Neural crest cell (in vitro differentiated cells): ENCODE measurements at regions not wholly inside any gene's neighbourhood (a gene's known extent, or its start where the extent isn't known, plus 50 kb on each side); places are given as distances from the start of the nearest gene placed in this dataset.

Experiments used
- DNase-seq: peaks from one replicate; pipeline ENCODE4 v3.0.0; 2021; ENCODE audit warnings: low read depth, mixed read lengths, low spot score
- H3K27ac Mint-ChIP-seq: one replicate; pipeline ENCODE4 v1.8.0; 2021; ENCODE audit warnings: mild to moderate bottlenecking, mixed read lengths; ENCODE audit not compliant: unreplicated experiment
- H3K27me3 Mint-ChIP-seq: 2 replicates; pipeline ENCODE4 v1.8.0; 2021; ENCODE audit warnings: low read depth, mild to moderate bottlenecking, mixed read lengths
- H3K36me3 Mint-ChIP-seq: 2 replicates; pipeline ENCODE4 v1.8.0; 2021; ENCODE audit warnings: low read depth, mild to moderate bottlenecking, mixed read lengths
- H3K4me1 Mint-ChIP-seq: 2 replicates; pipeline ENCODE4 v1.8.0; 2021; ENCODE audit warnings: mixed read lengths
- H3K4me3 Mint-ChIP-seq: one replicate; pipeline ENCODE4 v1.8.0; 2021; ENCODE audit warnings: mild to moderate bottlenecking, mixed read lengths
- H3K9me3 Mint-ChIP-seq: 2 replicates; pipeline ENCODE4 v1.8.0; 2021; ENCODE audit warnings: mixed read lengths
- CTCF ChIP-seq: fragments of 200-600 bp; sonication (generic); conservative IDR thresholded peaks from 2 replicates; pipeline ENCODE4 v1.5.0; 2021; ENCODE audit warnings: antibody characterized with exemption, mild to moderate bottlenecking

DNA sequence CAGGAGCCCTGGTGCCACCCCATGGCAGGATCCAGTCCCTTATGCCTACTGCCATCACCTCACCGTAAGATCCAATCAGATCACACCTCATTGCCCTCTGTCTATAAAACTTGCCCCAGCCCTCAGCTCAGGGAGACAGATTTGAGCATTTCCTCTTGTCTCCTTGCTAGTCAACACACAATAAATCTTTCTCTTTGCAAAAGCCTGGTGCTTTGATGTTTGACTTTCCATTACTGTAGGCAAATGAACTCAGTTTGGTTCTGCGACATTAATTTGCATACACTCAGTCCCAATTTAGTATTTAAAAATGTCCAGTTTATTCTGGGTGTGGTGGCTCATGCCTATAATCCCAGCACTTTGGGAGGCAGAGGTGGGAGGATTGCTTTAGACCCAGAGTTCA lies 188.4 kb downstream of the AEBP2 start:
- no peak for DNase-seq
- Mint-ChIP-seq H3K9me3 (no peaks in the 10 kb centered on the region), H3K36me3 (no peaks in the 10 kb centered on the region), H3K27ac (no peak overlapping the region), H3K27me3 (no peaks in the 10 kb centered on the region), H3K4me1 (no peaks in the 10 kb centered on the region), H3K4me3 (no peak overlapping the region)
- no peak for TF ChIP-seq CTCF

GRCh38 chr12:19630536-19630935 lies 191.2 kb downstream of the AEBP2 start:
- Mint-ChIP-seq H3K27ac (no peak overlapping the region), H3K9me3 (no peaks in the 10 kb centered on the region)

DNA sequence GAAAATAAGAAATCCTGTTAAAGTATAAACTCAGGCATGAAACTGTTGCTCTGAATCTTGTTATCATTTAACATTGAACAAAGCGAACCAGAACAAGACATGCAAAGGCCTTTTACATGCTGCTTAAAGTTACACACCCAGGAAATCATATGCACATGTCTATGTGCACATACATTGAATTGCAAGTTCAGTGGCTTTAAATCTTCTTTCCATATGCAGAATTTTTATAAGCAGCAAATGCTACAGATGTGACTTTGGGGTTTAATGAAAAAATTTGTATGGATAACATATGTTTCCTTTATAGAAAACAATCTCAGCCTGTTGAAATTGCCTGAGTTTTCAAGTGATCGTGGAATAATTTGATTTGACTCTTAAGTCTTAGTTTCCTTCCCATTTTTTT lies 193.9 kb downstream of the AEBP2 start:
- no peaks in the 10 kb centered on the region for H3K36me3 Mint-ChIP-seq
- peaks cover 4% of the 10 kb centered on the region for H3K9me3 Mint-ChIP-seq
- no peaks in the 10 kb centered on the region for H3K27me3 Mint-ChIP-seq
- no peak for DNase-seq
- H3K4me1 Mint-ChIP-seq: no peaks in the 10 kb centered on the region
- no peak overlapping the region for H3K27ac Mint-ChIP-seq
- no peak for TF ChIP-seq CTCF
- no peak overlapping the region for H3K4me3 Mint-ChIP-seq

More at GRCh38 chr12:19630536-19630935, 191.2 kb downstream of the AEBP2 start:
- Mint-ChIP-seq H3K36me3 (no peaks in the 10 kb centered on the region), H3K4me1 (no peaks in the 10 kb centered on the region), H3K27me3 (no peaks in the 10 kb centered on the region), H3K4me3 (no peak overlapping the region)
- no peak for DNase-seq
- no peak for TF ChIP-seq CTCF

GRCh38 chr12:19633641-19634040 lies 194.3 kb downstream of the AEBP2 start:
- H3K27ac Mint-ChIP-seq: no peak overlapping the region
- H3K9me3 Mint-ChIP-seq: peaks cover 4% of the 10 kb centered on the region
- no peaks in the 10 kb centered on the region for H3K27me3 Mint-ChIP-seq
- TF ChIP-seq CTCF: no peak
- DNase-seq: no peak
- no peaks in the 10 kb centered on the region for H3K4me1 Mint-ChIP-seq
- H3K4me3 Mint-ChIP-seq: no peak overlapping the region
- H3K36me3 Mint-ChIP-seq: no peaks in the 10 kb centered on the region

GRCh38 chr12:19639781-19640415 lies 200.6 kb downstream of the AEBP2 start:
- Mint-ChIP-seq H3K36me3 (no peaks in the 10 kb centered on the region), H3K4me3 (no peak overlapping the region), H3K27ac (no peak overlapping the region), H3K27me3 (no peaks in the 10 kb centered on the region), H3K9me3 (peaks cover 7% of the 10 kb centered on the region), H3K4me1 (peaks cover 6% of the 10 kb centered on the region)
- DNase-seq: no peak
- TF ChIP-seq CTCF: no peak
